HG03342 (cell line): ENCODE measurements at regions not wholly inside any gene's neighbourhood (a gene's known extent, or its start where the extent isn't known, plus 50 kb on each side); places are given as distances from the start of the nearest gene placed in this dataset.
"Not testable (repeated sequence)": the region's sequence is repeated elsewhere in the genome, so short reads cannot be mapped to it uniquely, and the experiment has no call there.

Source experiments
- ATAC-seq: cut with Tn5 transposase; IDR thresholded peaks from one replicate; pipeline ENCODE4 v1.9.1; 2021; ENCODE audit warnings: mild to moderate bottlenecking, moderate library complexity; ENCODE audit not compliant: unreplicated experiment

DNA sequence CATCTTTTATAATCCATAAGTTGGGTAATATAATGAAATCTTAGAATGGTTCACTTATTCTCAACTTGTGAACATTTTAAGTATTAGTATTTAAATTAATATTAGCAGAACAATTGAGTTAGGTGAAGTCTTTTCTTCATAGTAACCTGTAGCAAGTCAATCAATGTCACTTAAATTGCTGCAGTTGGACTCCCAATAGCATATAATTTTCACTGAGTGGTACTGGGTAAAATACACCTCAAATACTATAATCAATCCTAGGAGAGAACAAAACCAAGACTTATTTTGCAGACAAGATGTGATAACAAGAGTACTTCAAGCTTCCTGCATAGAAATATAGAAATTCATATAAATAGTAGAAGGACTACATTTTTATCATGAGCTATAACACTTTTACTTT, 677.9 kb upstream of the LRRN3 start:
- ATAC-seq = no peak

DNA sequence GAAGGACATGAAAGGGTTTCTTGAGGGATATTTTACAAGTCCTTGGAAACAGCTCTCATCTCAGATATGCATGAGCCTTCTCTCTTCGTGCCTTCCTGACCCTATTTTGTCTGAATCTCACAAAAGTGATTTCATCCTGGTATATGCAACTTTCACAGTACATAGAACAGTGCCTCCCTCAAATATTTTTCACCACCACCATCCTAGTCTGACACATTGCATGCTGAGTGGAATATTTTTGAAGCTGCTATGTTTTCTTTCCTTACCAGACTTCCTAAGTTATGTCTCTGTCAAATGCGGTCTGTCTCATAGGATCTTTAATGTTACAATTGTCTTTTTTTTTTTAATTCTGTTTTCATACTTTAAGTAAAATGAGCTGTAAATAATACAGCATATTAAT, 673.3 kb upstream of the LRRN3 start:
- no peak for ATAC-seq

DNA sequence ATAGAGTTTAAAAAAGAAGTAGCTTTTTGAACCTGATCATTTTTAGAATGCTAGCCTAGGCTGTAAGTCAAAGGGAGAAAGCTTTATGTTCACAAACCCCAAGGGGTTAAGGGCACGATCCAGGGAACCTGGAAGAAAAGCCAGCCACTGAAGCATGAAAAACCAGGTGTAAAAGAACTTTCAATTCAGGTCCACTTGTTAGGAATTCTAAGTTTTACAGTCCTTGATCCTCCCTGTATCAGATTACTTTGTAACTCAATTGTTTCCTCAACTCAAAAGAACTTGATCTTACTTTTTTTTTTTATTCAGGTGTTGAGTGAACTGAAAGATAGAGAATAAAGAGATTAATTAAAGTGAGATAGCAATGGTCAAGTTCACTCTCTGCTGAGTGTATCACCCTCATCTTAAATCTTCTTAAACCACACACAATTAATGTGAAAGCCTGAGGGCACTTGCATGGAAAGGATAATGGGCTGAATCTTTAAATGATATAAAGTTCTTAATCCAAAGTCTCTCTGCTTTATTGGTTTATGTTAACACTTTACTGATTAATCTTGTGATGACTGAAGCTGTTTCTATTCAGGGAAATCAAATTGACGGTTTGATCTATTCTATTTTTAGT, 672.2 kb upstream of the LRRN3 start:
- no peak for ATAC-seq

DNA sequence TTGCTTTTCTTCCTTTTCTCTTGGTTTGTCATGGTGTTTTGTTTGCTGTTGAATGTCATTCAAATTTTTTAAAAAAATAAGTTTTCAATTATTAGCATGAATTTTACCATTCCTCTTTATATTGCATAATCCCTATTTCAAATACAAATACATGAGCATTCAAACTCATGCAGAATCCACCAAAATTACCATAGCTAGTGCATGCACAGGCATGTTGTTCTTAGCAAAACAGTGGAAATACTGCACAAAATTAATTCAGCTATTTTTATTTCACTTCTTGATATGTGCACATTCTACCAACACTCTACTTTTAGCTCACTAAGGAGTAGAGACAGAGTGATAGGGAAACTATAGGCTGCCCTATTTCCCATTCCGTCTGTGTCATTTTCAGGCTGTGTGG, 670.1 kb upstream of the LRRN3 start:
- ATAC-seq = no peak

DNA sequence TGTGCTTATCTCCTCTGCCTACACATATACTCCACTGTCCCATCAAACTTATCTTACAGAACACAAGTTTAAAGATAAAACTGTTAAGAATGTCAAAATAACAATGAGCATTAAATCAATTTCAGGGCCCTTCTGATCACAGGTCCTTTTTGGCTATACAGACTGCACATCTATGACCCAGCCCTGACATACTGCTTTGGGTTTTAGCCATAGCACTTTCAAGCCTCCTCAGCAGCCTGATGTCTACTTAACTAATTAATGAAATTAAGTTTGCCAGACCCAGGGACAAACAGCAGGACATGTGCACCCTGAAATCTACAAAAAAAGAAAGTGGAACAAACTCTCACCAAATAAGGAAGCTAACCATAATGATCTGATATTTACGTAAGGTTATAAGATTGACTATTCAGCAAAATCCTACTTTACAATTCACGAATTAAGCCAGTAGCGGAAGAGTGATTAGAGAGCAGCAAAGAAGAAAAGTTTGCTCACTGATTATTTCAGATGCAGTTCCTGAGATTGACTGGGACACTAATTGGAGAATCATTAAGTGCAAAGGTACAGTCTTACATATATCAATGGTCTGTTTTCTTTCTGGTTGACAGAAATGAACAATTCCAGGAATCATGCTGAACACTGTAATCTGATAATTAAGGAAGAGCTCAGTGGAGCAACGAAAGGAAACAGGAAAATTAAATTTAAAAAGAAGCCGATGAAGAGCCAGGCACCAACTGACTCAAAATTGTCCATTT, 669.3 kb upstream of the LRRN3 start:
- ATAC-seq = no peak

DNA sequence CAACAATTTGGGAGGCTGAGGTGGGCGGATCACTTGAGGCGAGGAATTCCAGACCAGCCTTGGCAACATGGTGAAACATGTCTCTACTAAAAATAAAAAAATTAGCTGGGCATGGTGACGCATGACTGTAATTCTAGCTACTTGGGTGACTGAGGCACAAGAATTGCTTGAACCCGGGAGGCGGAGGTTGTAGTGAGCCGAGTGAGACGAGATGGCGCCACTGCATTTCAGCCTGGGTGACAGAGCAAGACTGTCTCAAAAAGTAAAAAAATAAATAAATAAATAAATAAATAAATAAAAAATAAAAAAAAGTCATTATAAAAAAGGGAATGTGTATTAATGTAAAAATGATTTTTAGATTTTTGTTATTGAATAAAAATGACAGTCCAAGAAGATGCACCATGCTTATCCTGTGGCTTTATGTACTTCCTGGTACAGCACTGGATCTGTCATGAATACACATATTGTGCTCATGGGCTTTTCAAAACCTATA, 658.8 kb upstream of the LRRN3 start:
- no peak for ATAC-seq

DNA sequence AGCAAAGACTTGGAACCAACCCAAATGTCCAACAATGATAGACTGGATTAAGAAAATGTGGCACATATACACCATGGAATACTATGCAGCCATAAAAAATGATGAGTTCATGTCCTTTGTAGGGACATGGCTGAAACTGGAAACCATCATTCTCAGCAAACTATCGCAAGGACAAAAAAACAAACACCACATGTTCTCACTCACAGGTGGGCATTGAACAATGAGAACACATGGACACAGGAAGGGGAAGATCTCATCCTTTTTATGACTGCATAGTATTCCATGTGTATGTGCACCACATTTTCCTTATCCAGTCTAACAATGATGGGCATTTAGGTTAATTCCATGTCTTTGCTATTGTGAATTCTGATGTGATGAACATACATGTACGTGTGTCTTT, 652.0 kb upstream of the LRRN3 start:
- not testable (repeated sequence) for ATAC-seq

DNA sequence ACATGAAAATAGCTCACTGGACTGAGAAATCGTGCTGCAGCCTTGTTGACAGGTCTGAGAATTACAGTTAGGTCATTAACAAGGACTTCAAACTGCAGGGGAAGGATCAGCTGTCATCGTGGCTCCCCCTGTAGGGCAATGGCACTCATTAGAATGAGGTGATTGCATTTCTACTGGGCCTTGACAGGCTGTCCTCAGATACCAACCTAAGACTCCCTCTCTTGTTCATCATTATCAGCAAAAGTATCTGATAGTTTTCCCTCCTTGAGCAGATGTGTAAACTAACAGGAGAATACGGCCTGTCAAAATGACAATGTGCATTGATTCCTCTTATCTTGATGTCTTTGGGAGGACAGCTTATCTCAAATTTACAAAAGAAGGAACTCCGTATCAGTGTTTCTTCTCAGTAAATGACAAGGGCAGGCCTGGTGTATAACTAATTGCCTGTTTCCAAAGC, 648.5 kb upstream of the LRRN3 start:
- peak; percentile 86 for ATAC-seq

DNA sequence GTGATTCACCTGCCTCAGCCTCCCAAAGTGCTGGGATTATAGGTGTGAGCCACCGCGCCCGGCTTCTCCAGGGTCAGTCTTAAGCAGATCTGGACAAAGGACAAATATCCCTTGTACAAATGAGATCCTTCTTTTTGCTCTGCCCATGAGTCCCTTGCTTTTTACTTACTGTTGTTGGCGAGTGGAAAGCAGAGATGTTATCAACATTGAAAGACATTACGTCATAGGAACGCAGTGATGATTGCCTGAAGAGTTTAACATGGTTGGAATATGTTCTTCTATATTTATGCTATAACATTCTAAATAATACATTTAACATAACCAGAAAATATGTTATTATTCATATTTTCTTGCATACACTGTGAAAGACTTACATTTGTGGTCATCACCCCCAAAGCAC, 644.3 kb upstream of the LRRN3 start:
- no peak for ATAC-seq

DNA sequence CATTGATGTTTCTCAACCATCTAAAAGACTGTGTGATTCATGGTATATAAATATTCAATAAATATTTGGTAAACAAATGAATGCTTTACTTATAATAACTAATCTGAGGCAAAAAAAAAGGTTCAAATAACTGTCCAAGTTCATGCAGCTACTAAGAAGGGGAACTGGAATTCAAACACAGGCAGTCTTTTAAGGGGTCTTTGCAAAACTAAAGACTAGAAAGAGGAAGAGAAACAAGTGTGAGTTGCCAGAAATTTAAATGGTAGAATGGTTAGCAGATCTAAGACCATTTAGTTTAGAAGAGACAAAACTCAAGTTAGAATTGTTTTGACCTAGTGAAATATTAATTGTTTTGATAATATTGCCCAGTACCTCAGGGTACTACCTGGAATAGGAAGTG, 642.0 kb upstream of the LRRN3 start:
- ATAC-seq = peak; percentile 80

DNA sequence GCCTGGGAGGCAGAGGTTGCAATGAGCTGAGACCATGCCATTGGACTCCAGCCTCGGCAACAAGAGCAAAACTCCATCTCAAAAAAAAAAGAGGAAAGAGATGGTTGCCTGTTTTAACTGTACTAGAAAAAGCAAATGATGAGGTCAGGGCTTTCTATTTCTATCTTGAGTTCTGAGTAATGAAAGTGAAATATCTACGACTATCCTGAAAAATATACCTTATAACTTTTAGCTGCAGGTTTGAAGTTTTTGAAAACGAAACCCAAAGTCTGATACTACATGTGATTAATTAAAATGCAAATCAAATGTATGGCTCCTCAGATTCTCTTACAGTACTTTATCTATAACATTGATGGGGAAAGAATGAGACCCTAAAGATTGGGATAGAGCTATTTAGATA, 636.2 kb upstream of the LRRN3 start:
- ATAC-seq = peak; percentile 70

DNA sequence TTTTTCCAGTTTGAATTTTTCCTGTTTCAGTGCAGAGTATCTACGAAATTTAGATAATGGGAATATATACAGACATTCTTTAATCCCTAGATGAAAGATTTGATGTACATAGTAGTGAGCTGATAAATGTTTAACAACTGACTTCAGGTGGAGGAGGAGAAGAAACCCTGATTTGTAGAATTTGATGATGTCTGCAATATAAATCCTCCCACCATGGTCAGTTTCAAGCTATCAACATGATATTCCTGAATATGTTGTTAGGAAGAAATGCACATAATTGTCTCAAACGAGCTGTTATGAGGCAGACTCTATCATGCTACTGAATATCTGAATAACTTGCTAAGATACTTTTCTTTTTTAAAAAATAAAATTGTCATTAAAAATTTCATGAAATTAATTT, 629.3 kb upstream of the LRRN3 start:
- ATAC-seq = no peak

DNA sequence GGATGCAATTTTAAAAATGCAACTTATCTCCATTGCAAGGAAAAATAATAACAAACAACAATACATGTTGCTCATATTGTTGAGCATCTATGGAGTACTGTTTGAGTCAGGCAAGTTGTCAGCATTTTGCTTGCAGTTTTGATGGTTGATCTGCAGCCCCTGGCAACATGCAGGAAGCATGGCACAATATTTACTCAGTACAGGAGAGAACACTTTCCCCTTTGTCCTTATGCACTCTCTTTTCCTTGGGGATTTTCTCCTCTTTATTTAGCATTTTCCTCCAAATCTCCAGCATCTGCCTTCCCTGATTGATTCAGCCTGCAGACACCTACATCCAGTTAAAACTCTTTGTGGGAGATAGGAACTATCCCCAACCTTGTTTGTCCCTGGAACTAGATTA, 620.5 kb upstream of the LRRN3 start:
- ATAC-seq = no peak

DNA sequence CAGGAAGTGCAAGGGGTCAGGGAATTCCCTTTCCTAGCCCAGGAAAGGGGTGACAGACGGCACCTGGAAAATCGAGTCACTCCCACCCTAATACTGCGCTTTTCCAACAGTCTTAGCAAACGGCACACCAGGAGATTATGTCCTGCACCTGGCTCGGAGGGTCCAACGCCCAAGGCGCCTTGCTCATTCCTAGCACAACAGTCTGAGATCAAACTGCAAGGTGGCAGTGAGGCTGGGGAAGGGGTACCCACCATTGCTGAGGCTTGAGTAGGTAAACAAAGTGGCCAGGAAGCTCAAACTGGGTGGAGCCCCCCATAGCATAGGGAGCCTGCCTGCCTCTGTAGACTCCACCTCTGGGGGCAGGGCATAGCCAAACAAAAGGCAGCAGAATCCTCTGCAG, 618.5 kb upstream of the LRRN3 start:
- ATAC-seq = not testable (repeated sequence)

DNA sequence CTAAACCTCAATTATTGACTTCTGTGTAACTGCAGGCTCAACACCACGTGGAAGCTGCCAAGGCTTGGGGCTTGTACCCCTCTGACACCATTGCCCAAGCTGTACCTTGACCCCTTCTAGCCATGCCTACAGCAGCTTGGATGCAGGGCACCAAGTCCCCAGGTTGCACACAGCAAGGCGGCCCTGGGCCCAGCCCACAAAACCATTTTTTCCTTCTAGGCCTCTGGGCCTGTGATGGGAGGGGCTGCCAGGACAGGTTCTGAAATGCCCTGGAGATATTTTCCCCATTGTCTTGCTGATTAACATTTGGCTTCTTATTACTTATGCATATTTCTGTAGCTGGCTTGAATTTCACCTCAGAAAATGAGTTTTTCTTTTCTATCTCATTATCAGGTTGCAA, 610.0 kb upstream of the LRRN3 start:
- ATAC-seq = no peak

DNA sequence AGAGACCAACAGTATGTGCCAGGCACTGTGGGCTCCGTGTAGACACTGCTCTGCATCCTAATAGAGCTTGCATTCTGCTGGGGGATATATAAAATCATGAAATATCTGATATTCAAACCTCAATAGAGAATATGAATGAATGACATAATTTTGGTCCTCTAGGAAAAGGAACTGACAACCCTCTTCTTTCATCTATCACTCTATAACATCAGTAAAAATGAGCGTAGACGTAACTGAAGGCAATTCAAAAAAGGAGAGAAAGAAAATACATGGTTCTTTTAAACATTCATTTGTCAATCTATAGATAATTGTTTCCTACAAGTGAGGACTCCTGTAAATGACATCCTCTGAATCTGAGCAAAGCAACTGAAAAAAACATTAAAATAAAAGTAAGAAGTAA, 607.4 kb upstream of the LRRN3 start:
- ATAC-seq = no peak

DNA sequence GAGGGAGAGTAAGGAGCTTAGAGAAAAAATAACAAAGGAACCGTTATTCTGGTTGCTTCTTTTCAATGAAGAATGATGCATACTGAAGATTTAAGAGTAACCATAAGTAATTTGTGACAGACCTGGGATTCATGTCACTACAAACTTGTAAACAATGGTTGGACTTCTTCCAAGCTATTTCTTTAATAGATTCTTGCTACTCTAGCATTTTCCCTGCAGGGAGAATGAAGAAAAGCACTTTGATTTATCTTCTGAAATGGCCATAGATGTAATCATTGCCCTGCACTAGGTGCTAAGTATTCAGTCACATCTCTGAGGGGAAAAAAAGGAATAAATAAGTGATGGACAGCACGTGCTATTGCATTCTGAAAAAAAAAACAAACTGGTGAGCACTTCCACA, 606.6 kb upstream of the LRRN3 start:
- ATAC-seq = no peak

DNA sequence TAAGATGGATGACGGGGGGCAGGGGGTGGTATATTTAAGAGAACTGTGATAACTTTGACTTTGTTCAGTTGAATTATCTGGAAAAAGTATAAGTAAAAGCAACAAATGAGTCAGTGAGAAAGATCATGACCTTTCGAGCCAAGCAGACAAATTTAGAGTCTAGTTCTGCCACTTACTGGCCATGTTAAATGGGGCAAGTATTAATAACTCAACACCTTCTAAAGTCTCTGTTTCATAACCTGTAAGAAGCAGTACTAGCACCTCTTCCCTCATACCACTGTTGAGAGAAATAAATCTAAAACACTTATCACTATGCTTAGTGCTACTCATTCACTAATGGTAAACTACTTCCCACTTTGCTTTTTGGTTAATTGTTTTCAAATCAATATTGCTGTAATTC, 604.4 kb upstream of the LRRN3 start:
- ATAC-seq = no peak

DNA sequence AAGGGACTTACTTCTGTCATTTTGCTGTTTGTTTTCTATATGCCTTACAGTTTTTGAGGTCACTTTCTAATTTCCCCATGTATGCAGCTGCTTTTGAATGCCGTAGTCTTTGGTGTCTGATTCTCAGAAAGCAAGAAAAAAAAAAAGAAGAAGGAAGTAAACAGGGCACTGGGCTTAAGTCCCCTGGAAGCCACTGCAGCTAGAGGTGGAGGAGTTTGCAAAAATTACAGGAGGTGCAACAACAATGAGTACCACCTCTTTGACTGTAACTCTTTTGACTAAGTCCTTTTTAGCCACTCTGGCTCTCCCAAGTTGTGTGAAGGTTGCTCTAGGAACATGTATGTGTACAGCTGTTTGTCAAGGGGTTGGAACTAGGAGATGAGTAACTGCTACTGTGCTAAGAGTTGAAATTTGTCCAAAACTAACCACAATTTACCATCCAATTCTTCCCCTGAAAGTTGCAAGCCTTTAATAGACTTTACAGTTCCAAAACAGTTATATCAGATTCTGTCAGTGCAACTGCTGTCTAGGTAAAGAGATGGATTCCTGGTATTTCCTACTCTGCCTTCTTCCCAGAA, 588.0 kb upstream of the LRRN3 start:
- no peak for ATAC-seq

DNA sequence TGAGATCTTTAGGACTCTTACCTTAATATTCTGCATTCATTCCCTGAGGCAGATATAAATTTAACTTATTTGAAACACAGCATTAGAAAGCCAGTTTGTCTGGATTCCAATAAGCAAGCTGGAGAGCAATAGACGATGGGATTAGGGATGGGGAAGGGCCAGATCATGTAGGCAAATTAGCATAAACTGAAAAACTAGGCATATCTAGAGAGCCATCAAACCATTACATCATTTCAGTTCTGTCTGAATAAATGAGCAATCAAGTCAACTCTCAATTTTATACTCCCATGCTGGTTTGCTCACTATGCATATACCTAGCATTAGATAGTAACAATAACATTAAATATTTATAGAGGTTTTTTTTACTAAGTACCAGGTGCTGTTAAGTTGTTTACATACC, 583.6 kb upstream of the LRRN3 start:
- ATAC-seq = no peak

DNA sequence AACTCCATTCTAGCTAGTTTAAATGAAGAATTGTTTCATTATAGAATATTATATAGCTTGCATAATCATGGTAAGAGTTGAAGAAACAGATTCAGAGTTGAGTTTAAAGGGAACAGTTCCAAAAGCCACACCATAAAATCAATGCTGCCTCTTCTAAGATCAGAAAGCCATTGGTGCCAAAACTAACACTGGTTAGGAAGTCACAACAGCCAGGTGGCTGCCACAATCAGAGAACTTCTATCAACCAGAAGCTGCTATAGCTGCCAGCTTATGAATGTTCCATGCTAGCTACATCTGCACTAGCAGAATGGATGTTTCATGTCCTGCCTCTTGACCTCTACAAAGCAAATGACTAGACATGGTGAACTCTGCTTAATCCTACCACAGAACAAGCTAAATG, 583.1 kb upstream of the LRRN3 start:
- ATAC-seq = no peak

DNA sequence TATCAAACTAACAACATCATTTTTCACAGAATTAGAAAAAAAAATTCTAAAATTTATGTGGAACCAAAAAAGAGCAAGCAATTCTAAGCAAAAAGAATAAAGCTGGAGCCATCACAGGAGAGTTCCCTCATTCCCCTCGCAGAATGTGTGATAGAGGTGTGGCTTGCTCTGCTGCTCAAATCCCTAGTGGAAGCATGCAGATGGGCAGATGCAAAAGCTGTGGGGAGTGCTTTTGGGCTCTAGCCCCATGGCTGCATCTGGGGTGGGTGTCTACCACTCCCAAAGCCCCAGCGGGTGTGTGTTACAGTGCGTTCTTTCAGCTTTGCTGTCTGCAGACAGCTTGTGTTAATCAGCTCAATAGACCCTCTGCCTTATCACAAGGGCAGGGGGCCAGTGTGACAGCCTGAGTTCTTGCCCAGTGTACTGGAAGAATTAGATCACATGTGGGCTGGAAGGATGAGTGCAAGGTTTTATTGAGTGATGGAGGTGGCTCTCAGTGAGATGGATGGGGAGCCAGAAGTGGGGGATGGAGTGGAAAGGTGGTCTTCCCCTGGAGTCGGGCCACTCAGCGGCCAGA, 575.9 kb upstream of the LRRN3 start:
- ATAC-seq = not testable (repeated sequence)
